Pancreas (tissue), 10 donors: ENCODE measurements at regions not wholly inside any gene's neighbourhood (a gene's known extent, or its start where the extent isn't known, plus 50 kb on each side); places are given as distances from the start of the nearest gene placed in this dataset.

Experiments used
- ATAC-seq, 4 donors: fragments of 200-7000 bp; cut with Tn5 transposase; one replicate each; pipeline versions ENCODE4 v1.8.0 to v1.9.1; 2020; ENCODE audit warnings: mild to moderate bottlenecking in 4 of 4, moderate library complexity in 4 of 4
- DNase-seq, 6 donors: peaks; one replicate each; pipeline ENCODE4 v3.0.0-alpha.2; 2020
- FAIRE-seq: peaks from 2 replicates; lab custom pipeline; 2012; peaks lifted over from hg19 to GRCh38; lab: Jason Lieb, UNC
- H3K27ac ChIP-seq, 4 donors: fragments of 200-600 bp; sonication (generic); 1 replicate in 3 of 4; 2 replicates in 1 of 4; pipeline versions ENCODE4 v1.5.0 to v1.8.0; 2020
- H3K27me3 ChIP-seq, 4 donors: fragments of 200-600 bp; one replicate each; pipeline ENCODE4 v1.8.0; 2021
- H3K36me3 ChIP-seq, 3 donors: fragments of 200-600 bp; sonication (generic) in 1 of 3; one replicate each; pipeline versions ENCODE4 v1.5.0 to v1.8.0; 2020 to 2021
- H3K4me1 ChIP-seq, 3 donors: fragments of 200-600 bp; one replicate each; pipeline ENCODE4 v1.8.0; 2021
- H3K4me3 ChIP-seq, 4 donors: fragments of 200-600 bp; sonication (generic) in 2 of 4; one replicate each; pipeline versions ENCODE4 v1.5.0 to v1.8.0; 2020 to 2021
- H3K9me3 ChIP-seq, 4 donors: fragments of 200-600 bp; one replicate each; pipeline ENCODE4 v1.8.0; 2021
- CTCF ChIP-seq, 4 donors: fragments of 200-600 bp; sonication (generic) in 3 of 4; IDR thresholded peaks; one replicate each; pipeline versions ENCODE4 v1.5.0 to v1.8.0; 2021; ENCODE audit warnings: antibody characterized with exemption in 4 of 4
- WGBS, 2 donors: extraction: QIAGEN DNeasy Blood & Tissue Kit; methylation state at CpG; one replicate each; pipeline ENCODE4 v1.1.7; 2013; 5-methylcytosine and 5-hydroxymethylcytosine counted together
- intact Hi-C, 3 donors: fragments of 100-400 bp; cut with DNase I; formaldehyde crosslinking; loops; one replicate each; pipeline versions ENCODE4 v1.11.1 to v1.14.2; 2022
- donor health status: healthy with polysubstance abuse.
- donor health status: DM: no; HTN: no; CAD: no; lungs with moderate emphysema.
- donor health status: DM: no; HTN: no; CAD: no.
- donor health status: control.
- donor health status: control.
- donor health status: Bipolar disorder and iron deficiency.
- donor health status: DM: yes; HTN: yes; CAD: no.
- donor health status: DM: no; HTN: no; CAD: no.
- donor health status: DM: no; HTN: no; CAD: no.
- donor health status: DM: yes; HTN: yes; CAD: no.

- H3K27me3 ChIP-seq: no peaks in the 10 kb centered on the region
- TF ChIP-seq CTCF (IDR thresholded peaks at IDR 0.05): no peak
- DNase-seq (no peak), FAIRE-seq (no peak), ATAC-seq (no peak)
- no peak overlapping the region for H3K4me3 ChIP-seq
- no peak overlapping the region for H3K27ac ChIP-seq
- intact Hi-C loops: no loop called here
- H3K36me3 ChIP-seq: no peaks in the 10 kb centered on the region
- H3K9me3 ChIP-seq: no peaks in the 10 kb centered on the region
- H3K4me1 ChIP-seq: no peaks in the 10 kb centered on the region
These were observed 966.8 kb downstream of the BRINP3 start for GRCh38 chr1:189510827-189511226.

GRCh38 chr1:189513091-189513490 is 964.6 kb downstream of the BRINP3 start:
- intact Hi-C loops: no loop called here
- peak in 1 of 6 donors; percentile 26 for DNase-seq
- ATAC-seq: no peak
- TF ChIP-seq CTCF (IDR thresholded peaks at IDR 0.05): no peak
- no peaks in the 10 kb centered on the region for H3K36me3 ChIP-seq
- H3K4me3 ChIP-seq: no peak overlapping the region
- no peak overlapping the region for H3K27ac ChIP-seq
- FAIRE-seq: no peak
- 72 to 83% methylated on average over 6 of the region's 6 CpGs for WGBS, 2 donors
- H3K4me1 ChIP-seq: no peaks in the 10 kb centered on the region
- H3K27me3 ChIP-seq: no peaks in the 10 kb centered on the region
- no peaks in the 10 kb centered on the region for H3K9me3 ChIP-seq

- Histone ChIP-seq H3K36me3 (no peaks in the 10 kb centered on the region), H3K27me3 (no peaks in the 10 kb centered on the region), H3K9me3 (no peaks in the 10 kb centered on the region), H3K4me3 (no peak overlapping the region), H3K27ac (no peak overlapping the region), H3K4me1 (no peaks in the 10 kb centered on the region)
- ATAC-seq (no peak), DNase-seq (no peak), FAIRE-seq (no peak)
- intact Hi-C loops: no loop called here
- TF ChIP-seq CTCF (IDR thresholded peaks at IDR 0.05): no peak
- WGBS, 2 donors: 46 to 59% methylated on average over 6 of the region's 6 CpGs
These were observed 955.2 kb downstream of the BRINP3 start for GRCh38 chr1:189522441-189522840.

GRCh38 chr1:189524501-189524900 is 953.2 kb downstream of the BRINP3 start:
- WGBS, 2 donors: 70 to 82% methylated on average over 1 of the region's 1 CpG
- Histone ChIP-seq H3K4me1 (no peaks in the 10 kb centered on the region), H3K27me3 (no peaks in the 10 kb centered on the region), H3K4me3 (no peak overlapping the region), H3K9me3 (no peaks in the 10 kb centered on the region), H3K27ac (no peak overlapping the region), H3K36me3 (no peaks in the 10 kb centered on the region)
- no peak for DNase-seq
- intact Hi-C loops: no loop called here
- FAIRE-seq: no peak
- ATAC-seq: no peak
- TF ChIP-seq CTCF (IDR thresholded peaks at IDR 0.05): no peak

- 61 to 76% methylated on average over 5 of the region's 5 CpGs for WGBS, 2 donors
- no peak for DNase-seq
These were observed 947.5 kb downstream of the BRINP3 start for GRCh38 chr1:189530162-189530561.

More at GRCh38 chr1:189530162-189530561, 947.5 kb downstream of the BRINP3 start:
- no peak for ATAC-seq
- no peaks in the 10 kb centered on the region for H3K36me3 ChIP-seq
- no peaks in the 10 kb centered on the region for H3K4me1 ChIP-seq
- no peak for FAIRE-seq
- H3K27me3 ChIP-seq: no peaks in the 10 kb centered on the region
- H3K9me3 ChIP-seq: no peaks in the 10 kb centered on the region
- intact Hi-C loops: no loop called here
- TF ChIP-seq CTCF (IDR thresholded peaks at IDR 0.05): no peak
- H3K4me3 ChIP-seq: no peak overlapping the region
- H3K27ac ChIP-seq: no peak overlapping the region
